HG03280 (cell line): ENCODE measurements at regions not wholly inside any gene's neighbourhood (a gene's known extent, or its start where the extent isn't known, plus 50 kb on each side); places are given as distances from the start of the nearest gene placed in this dataset.

Experiments
- ATAC-seq: cut with Tn5 transposase; IDR thresholded peaks from one replicate; pipeline ENCODE4 v1.9.1; 2021; ENCODE audit warnings: mild to moderate bottlenecking, moderate library complexity; ENCODE audit not compliant: unreplicated experiment

DNA sequence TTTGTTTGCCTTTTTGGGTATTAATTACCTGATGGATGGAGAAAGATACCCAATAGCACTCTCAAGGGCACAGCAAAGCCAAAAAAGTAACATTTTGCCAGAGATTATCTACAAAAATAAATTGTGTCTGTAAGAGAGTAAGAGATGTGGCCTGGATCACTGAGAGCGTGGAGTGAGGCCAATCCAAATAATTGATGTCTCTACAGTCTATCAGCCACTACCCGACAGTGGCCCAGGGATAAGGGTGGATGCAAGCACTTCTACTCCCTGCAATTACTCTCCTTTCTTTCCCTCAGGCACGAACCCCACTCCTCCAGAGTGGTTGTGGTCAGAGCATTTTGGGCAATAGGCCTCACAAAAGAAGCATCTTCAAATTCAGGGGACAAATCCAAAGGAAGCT lies 92.3 kb upstream of the ZC3H12C start:
- no peak for ATAC-seq

GRCh38 chr11:110003426-110003825 lies 89.8 kb upstream of the ZC3H12C start:
- ATAC-seq = no peak

- ATAC-seq = no peak
Observed at GRCh38 chr11:110011595-110011994, 81.6 kb upstream of the ZC3H12C start.

- no peak for ATAC-seq
Observed at GRCh38 chr11:110015695-110016094, 77.5 kb upstream of the ZC3H12C start.

- ATAC-seq = no peak
Observed at GRCh38 chr11:110019675-110020074, 73.5 kb upstream of the ZC3H12C start.

GRCh38 chr11:110022548-110022947 lies 70.6 kb upstream of the ZC3H12C start:
- no peak for ATAC-seq

GRCh38 chr11:110023711-110024110 lies 69.5 kb upstream of the ZC3H12C start:
- ATAC-seq = no peak

DNA sequence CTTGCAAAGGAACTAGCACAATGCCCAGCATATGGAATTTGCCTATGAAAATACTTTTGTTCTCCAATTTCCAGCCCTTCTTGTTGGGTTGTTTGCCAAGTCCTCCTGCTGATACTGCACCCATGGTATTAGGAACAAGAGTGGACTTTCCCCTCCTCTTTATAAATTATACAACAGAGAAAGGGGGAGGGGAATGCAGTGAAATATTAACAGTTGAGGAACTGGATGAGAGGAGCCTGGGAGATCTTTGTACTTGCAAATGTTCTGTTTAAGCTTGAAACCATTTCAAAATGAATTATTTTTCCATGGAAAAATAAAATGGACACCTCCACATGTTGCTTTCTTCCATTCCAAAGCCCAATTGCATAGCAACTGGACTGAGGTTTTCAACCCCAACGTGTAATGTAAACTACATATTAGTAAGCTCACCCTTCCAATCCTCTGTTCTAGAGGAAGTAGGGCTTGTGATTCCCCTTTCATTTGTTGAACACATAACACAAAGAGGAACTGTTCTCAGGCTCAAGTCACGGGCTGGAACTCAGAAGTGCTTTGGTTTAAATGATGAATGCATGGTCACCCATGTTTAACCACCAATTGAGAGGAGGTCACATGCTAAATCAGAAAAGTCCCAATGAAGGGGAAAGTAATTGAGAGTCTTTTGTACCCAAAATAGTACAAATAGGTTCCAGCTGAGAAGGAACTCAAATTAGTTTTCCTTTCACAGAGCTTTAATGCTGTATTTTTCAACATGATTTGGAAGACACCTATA lies 66.2 kb upstream of the ZC3H12C start:
- ATAC-seq = peak; percentile 82

DNA sequence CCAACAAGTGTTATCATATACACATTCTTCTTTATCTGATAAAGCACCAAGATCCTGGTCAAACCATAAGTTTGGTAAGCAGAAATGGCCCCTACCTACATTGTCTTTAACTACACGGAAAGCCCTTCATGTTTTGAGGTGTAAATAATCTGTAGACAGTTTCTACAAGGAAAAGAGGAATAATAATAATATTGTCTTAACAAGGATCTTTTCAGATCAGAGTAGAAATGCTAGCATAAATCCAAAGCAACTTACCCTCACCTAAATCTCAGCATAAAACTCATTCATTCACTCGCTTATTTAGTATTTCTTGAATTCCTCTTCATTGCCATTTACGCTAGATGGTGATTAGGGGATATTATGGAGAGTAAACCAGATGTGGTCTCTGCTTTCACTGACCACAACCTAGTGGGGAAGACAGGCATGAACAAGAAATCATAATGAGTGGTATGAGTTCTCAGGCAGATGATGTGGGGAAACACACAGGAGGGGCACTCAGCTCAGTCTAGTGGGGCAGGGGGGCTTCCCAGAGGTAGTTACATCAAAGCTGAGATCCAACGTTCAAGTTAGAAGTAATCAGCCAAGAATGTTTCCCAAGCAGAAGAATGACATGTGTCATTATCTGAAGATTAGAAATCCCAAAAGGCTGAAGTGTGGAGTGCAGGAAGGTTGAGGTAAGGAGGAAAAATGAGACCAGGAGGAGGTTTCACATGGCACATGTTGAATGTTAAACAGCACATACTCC lies 65.4 kb upstream of the ZC3H12C start:
- ATAC-seq = peak; percentile 30

DNA sequence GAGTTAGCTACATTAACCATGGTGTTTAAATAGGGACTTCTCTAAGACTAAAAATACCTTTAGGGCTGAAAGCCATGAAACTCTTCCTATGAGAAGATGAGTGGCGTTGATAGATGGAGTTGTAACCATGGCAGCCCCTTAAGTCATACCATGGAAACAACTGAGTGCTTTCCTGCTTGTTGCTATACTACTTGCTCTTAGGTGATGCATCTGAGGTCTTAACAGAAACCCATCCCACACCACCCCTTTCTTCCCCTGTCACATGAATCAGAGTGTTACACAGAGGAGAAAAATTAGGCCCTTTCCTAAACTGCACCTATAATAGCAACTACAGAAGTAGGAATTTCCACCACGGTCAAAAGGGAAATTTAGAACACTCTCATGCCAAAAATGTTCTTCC lies 64.3 kb upstream of the ZC3H12C start:
- ATAC-seq = no peak

- ATAC-seq = no peak
Observed at GRCh38 chr11:110029714-110030113, 63.5 kb upstream of the ZC3H12C start.

- no peak for ATAC-seq
Observed at GRCh38 chr11:110031171-110031570, 62.0 kb upstream of the ZC3H12C start.

DNA sequence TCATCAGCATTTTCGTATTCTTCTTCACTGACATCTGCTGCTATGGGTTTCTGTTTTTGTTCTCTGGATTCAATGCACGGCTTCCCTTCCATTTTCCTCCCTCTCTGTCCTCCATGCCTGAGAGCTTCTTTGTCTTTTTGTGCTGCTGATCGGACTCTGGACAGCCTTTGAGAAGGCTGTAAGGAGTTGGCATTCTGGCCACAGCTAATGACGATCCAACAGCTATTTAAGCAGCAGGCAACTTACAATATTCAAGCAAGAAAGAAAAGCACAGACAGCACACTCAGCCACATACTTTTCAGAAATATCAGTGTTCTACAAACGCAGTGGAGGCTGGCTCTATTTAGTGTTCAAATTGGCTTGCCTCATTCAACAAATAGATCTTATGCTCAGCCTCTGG lies 60.9 kb upstream of the ZC3H12C start:
- ATAC-seq = no peak

DNA sequence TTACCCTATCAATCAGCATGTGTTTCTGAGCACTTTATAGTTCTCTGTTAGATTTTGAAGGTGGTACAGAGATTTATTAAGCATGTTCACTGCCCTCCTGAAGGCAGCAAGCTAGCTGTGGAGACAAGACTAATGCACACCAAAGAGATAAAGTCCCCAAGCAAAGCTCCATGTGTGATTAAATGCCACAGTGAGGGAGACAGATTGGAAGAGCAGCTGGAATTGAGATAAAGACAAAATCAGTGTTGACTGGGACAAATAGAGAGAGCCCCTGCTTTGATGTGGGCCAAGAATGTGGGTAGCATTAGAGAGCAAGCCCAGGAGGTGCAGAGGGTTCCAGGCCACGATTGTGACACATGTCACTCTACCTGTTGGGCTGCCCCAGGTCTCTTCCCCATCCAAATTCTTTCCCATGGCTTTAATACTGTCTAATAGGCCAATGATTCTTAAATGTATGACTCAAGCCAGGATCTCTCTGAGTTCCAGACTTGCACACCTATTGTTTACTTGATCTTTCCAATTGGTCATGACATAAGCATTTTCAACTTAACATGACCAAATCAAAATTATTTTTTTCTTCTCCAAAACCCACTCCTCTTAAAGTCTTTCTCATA lies 60.1 kb upstream of the ZC3H12C start:
- ATAC-seq = no peak

- no peak for ATAC-seq
Observed at GRCh38 chr11:110034806-110035205, 58.4 kb upstream of the ZC3H12C start.

GRCh38 chr11:110035357-110035756 lies 57.8 kb upstream of the ZC3H12C start:
- ATAC-seq = no peak

DNA sequence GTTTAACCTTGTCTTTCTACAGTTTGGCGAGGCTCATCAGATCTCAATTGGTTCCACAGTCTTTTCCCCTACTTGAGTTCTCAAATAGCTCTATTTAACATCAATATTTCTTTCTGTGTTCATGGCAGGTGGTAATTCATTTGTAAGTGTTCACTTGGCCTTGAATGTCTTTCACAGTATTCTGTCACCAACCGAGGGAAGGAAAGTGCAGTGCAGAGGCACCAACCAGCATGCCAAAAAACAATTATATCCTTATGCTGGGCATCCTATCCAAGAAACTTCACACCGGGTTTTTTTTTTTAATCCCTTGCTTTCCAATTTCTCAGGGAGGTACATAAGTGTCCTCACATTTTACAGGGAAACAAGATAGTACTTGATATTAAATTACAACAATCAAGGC lies 55.0 kb upstream of the ZC3H12C start:
- no peak for ATAC-seq
